SK-N-SH treated with all-trans-retinoic acid at 6 μM for 48 hours (cell line): ENCODE measurements at regions not wholly inside any gene's neighbourhood (a gene's known extent, or its start where the extent isn't known, plus 50 kb on each side); places are given as distances from the start of the nearest gene placed in this dataset.

Experiments
- CSDC2 ChIP-seq: fragments of 250-450 bp; sonication (Bioruptor Pico); IDR thresholded peaks from 2 replicates; pipeline ENCODE4 v1.5.0; 2020; ENCODE audit warnings: mild to moderate bottlenecking, moderate library complexity
- OSR1 ChIP-seq: fragments of 250-450 bp; sonication (Bioruptor Pico); IDR thresholded peaks from 2 replicates; pipeline ENCODE4 v1.8.0; 2022; ENCODE audit warnings: moderate library complexity, mild to moderate bottlenecking, inconsistent platforms
- RARB ChIP-seq: fragments of 250-450 bp; sonication (Bioruptor Pico); IDR thresholded peaks from 2 replicates; pipeline ENCODE4 v1.8.0; 2021; ENCODE audit warnings: mild to moderate bottlenecking, moderate library complexity
- TCF4 ChIP-seq: fragments of 250-450 bp; sonication (Bioruptor Pico); IDR thresholded peaks from 2 replicates; pipeline ENCODE4 v1.8.0; 2021; ENCODE audit warnings: mild to moderate bottlenecking, moderate library complexity, borderline replicate concordance
- ZC3H10 ChIP-seq: fragments of 250-450 bp; sonication (Bioruptor Pico); IDR thresholded peaks from 2 replicates; pipeline ENCODE4 v1.5.1; 2021; ENCODE audit warnings: mild to moderate bottlenecking, moderate library complexity
- ZFP3 ChIP-seq: fragments of 250-450 bp; sonication (Bioruptor Pico); IDR thresholded peaks from 2 replicates; pipeline ENCODE4 v1.5.0; 2020; ENCODE audit warnings: mild to moderate bottlenecking, moderate library complexity
- TF ChIP-seq, protein P1 (sequence below): fragments of 250-450 bp; sonication (Bioruptor Pico); IDR thresholded peaks from 2 replicates; pipeline ENCODE4 v1.8.0; 2020; ENCODE audit warnings: mild to moderate bottlenecking, moderate library complexity, borderline replicate concordance
- TF ChIP-seq, protein P2 (sequence below): fragments of 250-450 bp; sonication (Bioruptor Pico); IDR thresholded peaks from 2 replicates; pipeline ENCODE4 v1.5.0; 2020; ENCODE audit warnings: mild to moderate bottlenecking, moderate library complexity

DNA sequence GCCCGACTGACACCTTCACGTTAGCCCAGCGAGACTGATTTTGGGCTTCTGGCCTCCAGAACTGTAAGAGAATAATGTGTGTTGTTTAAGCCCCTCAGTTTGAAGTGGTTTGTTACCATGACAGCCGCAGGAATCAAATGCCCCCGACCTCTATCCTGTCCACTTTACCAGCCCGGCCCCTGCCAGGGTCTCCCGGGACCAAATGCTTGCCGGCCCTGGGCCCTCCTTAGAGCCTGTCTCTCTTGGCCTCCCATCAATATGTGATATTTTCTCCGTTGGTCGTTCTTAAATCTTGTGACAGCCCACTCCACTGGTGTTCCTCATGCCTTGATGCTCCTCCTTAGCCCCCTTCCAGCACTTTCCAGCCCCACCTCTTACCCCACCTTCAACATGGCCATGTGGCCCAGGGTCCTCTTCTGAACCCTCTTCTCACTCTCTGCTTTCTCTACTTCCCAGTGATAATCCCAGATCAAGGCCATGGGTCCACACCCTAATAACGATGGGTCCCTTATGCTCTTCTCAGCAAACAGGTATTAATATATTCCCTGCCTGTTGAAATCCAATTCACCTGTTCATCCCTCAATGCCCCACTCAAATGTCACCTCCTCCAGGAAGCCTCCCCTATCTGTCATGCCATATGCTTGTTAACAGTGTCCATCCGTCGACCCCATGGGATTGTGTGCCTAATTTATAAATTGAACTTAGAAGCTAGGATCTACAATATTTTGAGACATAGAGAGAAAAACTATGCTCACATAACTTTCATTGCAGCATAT lies 192.8 kb downstream of the ZFP36L2 start:
- TF ChIP-seq TCF4 (no peak), OSR1 (CRISPR knock-in tag) (no peak), ZFP3 (peak; percentile 89), ZC3H10 (CRISPR knock-in tag) (no peak), RARB (no peak), CSDC2 (no peak)
- TF ChIP-seq, protein P1, sequence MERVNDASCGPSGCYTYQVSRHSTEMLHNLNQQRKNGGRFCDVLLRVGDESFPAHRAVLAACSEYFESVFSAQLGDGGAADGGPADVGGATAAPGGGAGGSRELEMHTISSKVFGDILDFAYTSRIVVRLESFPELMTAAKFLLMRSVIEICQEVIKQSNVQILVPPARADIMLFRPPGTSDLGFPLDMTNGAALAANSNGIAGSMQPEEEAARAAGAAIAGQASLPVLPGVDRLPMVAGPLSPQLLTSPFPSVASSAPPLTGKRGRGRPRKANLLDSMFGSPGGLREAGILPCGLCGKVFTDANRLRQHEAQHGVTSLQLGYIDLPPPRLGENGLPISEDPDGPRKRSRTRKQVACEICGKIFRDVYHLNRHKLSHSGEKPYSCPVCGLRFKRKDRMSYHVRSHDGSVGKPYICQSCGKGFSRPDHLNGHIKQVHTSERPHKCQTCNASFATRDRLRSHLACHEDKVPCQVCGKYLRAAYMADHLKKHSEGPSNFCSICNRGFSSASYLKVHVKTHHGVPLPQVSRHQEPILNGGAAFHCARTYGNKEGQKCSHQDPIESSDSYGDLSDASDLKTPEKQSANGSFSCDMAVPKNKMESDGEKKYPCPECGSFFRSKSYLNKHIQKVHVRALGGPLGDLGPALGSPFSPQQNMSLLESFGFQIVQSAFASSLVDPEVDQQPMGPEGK (CRISPR knock-in tag): no peak
- TF ChIP-seq, protein P2, sequence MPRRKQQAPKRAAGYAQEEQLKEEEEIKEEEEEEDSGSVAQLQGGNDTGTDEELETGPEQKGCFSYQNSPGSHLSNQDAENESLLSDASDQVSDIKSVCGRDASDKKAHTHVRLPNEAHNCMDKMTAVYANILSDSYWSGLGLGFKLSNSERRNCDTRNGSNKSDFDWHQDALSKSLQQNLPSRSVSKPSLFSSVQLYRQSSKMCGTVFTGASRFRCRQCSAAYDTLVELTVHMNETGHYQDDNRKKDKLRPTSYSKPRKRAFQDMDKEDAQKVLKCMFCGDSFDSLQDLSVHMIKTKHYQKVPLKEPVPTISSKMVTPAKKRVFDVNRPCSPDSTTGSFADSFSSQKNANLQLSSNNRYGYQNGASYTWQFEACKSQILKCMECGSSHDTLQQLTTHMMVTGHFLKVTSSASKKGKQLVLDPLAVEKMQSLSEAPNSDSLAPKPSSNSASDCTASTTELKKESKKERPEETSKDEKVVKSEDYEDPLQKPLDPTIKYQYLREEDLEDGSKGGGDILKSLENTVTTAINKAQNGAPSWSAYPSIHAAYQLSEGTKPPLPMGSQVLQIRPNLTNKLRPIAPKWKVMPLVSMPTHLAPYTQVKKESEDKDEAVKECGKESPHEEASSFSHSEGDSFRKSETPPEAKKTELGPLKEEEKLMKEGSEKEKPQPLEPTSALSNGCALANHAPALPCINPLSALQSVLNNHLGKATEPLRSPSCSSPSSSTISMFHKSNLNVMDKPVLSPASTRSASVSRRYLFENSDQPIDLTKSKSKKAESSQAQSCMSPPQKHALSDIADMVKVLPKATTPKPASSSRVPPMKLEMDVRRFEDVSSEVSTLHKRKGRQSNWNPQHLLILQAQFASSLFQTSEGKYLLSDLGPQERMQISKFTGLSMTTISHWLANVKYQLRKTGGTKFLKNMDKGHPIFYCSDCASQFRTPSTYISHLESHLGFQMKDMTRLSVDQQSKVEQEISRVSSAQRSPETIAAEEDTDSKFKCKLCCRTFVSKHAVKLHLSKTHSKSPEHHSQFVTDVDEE (CRISPR knock-in tag): no peak
